ENCODE measurements at regions not wholly inside any gene's neighbourhood (a gene's known extent, or its start where the extent isn't known, plus 50 kb on each side); places are given as distances from the start of the nearest gene placed in this dataset.
"Not testable (repeated sequence)": the region's sequence is repeated elsewhere in the genome, so short reads cannot be mapped to it uniquely, and the experiment has no call there.

DNA sequence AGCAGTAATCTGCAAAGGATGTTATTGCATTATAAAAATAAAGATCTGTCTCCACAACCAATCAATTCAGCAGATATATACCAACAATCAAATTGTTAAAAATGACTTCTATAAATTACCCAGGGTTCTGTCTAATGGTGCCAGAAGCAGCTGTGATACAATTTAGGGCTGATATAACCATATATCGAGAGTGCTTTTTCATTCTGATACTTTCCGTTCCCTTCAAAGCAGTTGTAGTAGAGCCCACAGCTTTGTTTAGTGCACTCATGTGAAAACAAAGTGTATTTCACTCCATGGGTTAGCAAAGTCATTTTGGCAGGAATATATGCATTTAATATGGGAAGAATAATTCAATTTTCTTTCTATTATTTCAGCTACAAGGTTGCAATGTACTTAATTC lies 83.1 kb upstream of the CHCHD3 start:
- Mint-ChIP-seq H3K4me1 (ENCODE audit: low read depth, unreplicated experiment) (peaks cover 4% of the 10 kb centered on the region), H3K27ac (ENCODE audit: unreplicated experiment) (no peak overlapping the region), H3K9me3 (ENCODE audit: unreplicated experiment) (peaks cover 2% of the 10 kb centered on the region), H3K27me3 (ENCODE audit: low read depth, unreplicated experiment) (no peaks in the 10 kb centered on the region), H3K4me3 (ENCODE audit: unreplicated experiment) (no peak overlapping the region), H3K36me3 (ENCODE audit: low read depth, unreplicated experiment) (no peaks in the 10 kb centered on the region)
- H3K9ac ChIP-seq (ENCODE audit: low read length) = no peak overlapping the region
- no peak overlapping the region for H2AFZ ChIP-seq (ENCODE audit: low read depth, low read length)
- peaks cover 3% of the 10 kb centered on the region for H3K27me3 ChIP-seq (ENCODE audit: insufficient read depth, low read length)
- H4K20me1 ChIP-seq (ENCODE audit: insufficient read depth, low read length) = no peaks in the 10 kb centered on the region
- no peaks in the 10 kb centered on the region for H3K4me1 ChIP-seq (ENCODE audit: insufficient read depth, low read length)
- DNase-seq (ENCODE audit: low read depth) = no peak
- H3K4me2 ChIP-seq (ENCODE audit: low read length) = no peak overlapping the region
- TF ChIP-seq, protein P1, sequence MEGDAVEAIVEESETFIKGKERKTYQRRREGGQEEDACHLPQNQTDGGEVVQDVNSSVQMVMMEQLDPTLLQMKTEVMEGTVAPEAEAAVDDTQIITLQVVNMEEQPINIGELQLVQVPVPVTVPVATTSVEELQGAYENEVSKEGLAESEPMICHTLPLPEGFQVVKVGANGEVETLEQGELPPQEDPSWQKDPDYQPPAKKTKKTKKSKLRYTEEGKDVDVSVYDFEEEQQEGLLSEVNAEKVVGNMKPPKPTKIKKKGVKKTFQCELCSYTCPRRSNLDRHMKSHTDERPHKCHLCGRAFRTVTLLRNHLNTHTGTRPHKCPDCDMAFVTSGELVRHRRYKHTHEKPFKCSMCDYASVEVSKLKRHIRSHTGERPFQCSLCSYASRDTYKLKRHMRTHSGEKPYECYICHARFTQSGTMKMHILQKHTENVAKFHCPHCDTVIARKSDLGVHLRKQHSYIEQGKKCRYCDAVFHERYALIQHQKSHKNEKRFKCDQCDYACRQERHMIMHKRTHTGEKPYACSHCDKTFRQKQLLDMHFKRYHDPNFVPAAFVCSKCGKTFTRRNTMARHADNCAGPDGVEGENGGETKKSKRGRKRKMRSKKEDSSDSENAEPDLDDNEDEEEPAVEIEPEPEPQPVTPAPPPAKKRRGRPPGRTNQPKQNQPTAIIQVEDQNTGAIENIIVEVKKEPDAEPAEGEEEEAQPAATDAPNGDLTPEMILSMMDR (IDR thresholded peaks at IDR 0.05; ENCODE audit: insufficient read depth, low read depth, low read length) = no peak
- TF ChIP-seq EZH2 (IDR thresholded peaks at IDR 0.05; ENCODE audit: insufficient read depth, low read length) = no peak
- no peak overlapping the region for H3K27ac ChIP-seq (ENCODE audit: low read depth, low read length)
- no peak for FAIRE-seq
- no peaks in the 10 kb centered on the region for H3K79me2 ChIP-seq (ENCODE audit: insufficient read depth, low read length)
- H3K9me3 ChIP-seq (ENCODE audit: insufficient read depth, low read depth, low read length) = no peaks in the 10 kb centered on the region
- H3K36me3 ChIP-seq (ENCODE audit: insufficient read depth, low read length) = no peaks in the 10 kb centered on the region
- H3K4me3 ChIP-seq (ENCODE audit: insufficient read depth, low read depth, low read length) = no peak overlapping the region

DNA sequence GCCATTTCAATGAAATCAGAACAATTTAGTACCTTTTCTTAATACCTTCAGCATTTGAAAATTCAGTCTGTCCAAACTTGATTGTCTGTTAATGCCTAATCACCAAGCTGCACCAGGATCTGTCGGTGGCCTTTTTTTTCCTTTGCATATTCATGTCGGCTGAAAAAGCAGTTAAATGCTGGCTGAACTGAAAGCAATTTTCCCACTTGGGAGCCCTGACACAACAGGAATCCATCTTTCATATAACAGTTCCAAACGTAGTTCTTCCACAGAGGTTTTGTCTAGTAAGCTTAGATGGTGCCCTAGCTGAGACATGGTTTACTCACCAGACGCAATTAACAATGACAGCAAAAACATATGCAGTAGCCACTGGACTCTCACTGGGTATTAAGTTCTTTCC lies 83.6 kb upstream of the CHCHD3 start:
- TF ChIP-seq, protein P1 (IDR thresholded peaks at IDR 0.05; ENCODE audit: insufficient read depth, low read depth, low read length) = no peak
- no peak for TF ChIP-seq EZH2 (IDR thresholded peaks at IDR 0.05; ENCODE audit: insufficient read depth, low read length)
- no peaks in the 10 kb centered on the region for H3K27me3 Mint-ChIP-seq (ENCODE audit: low read depth, unreplicated experiment)
- Histone ChIP-seq H3K9ac (ENCODE audit: low read length) (no peak overlapping the region), H3K9me3 (ENCODE audit: insufficient read depth, low read depth, low read length) (no peaks in the 10 kb centered on the region), H3K36me3 (ENCODE audit: insufficient read depth, low read length) (no peaks in the 10 kb centered on the region), H3K4me2 (ENCODE audit: low read length) (no peak overlapping the region), H3K4me3 (ENCODE audit: insufficient read depth, low read depth, low read length) (no peak overlapping the region), H2AFZ (ENCODE audit: low read depth, low read length) (no peak overlapping the region), H3K4me1 (ENCODE audit: insufficient read depth, low read length) (no peaks in the 10 kb centered on the region), H3K27me3 (ENCODE audit: insufficient read depth, low read length) (peaks cover 3% of the 10 kb centered on the region), H4K20me1 (ENCODE audit: insufficient read depth, low read length) (no peaks in the 10 kb centered on the region), H3K27ac (ENCODE audit: low read depth, low read length) (no peak overlapping the region), H3K79me2 (ENCODE audit: insufficient read depth, low read length) (no peaks in the 10 kb centered on the region)
- no peak overlapping the region for H3K27ac Mint-ChIP-seq (ENCODE audit: unreplicated experiment)
- DNase-seq (ENCODE audit: low read depth) = no peak
- no peaks in the 10 kb centered on the region for H3K36me3 Mint-ChIP-seq (ENCODE audit: low read depth, unreplicated experiment)
- peaks cover 2% of the 10 kb centered on the region for H3K9me3 Mint-ChIP-seq (ENCODE audit: unreplicated experiment)
- H3K4me3 Mint-ChIP-seq (ENCODE audit: unreplicated experiment) = no peak overlapping the region
- no peak for FAIRE-seq
- peaks cover 4% of the 10 kb centered on the region for H3K4me1 Mint-ChIP-seq (ENCODE audit: low read depth, unreplicated experiment)

DNA sequence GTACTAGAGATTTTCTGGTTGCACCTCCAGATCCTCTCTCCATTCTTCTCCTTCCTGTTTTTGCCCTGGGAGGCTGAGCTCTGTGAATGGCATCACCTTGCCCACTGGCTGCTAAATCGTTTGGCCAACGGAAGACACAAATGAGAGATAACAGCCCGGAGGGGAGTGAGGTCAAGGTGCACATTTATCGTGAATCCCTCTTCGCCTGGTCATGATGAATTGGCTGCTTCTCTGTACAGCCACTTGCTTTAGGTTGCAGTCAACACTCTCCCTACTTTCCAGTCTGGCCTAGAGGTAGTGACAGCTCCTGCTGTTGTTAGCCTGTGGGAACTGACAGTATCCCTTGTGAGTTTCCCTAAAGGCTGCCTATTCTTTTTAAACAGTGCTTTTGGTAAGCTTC lies 85.4 kb upstream of the CHCHD3 start:
- no peaks in the 10 kb centered on the region for H3K79me2 ChIP-seq (ENCODE audit: insufficient read depth, low read length)
- no peak overlapping the region for H2AFZ ChIP-seq (ENCODE audit: low read depth, low read length)
- no peak for FAIRE-seq
- H3K9me3 Mint-ChIP-seq (ENCODE audit: unreplicated experiment) = peaks cover 2% of the 10 kb centered on the region
- no peaks in the 10 kb centered on the region for H3K36me3 ChIP-seq (ENCODE audit: insufficient read depth, low read length)
- no peaks in the 10 kb centered on the region for H3K9me3 ChIP-seq (ENCODE audit: insufficient read depth, low read depth, low read length)
- H4K20me1 ChIP-seq (ENCODE audit: insufficient read depth, low read length) = no peaks in the 10 kb centered on the region
- no peak overlapping the region for H3K27ac ChIP-seq (ENCODE audit: low read depth, low read length)
- no peak for DNase-seq (ENCODE audit: low read depth)
- H3K27me3 ChIP-seq (ENCODE audit: insufficient read depth, low read length) = peaks cover 6% of the 10 kb centered on the region
- no peak overlapping the region for H3K9ac ChIP-seq (ENCODE audit: low read length)
- no peak overlapping the region for H3K27ac Mint-ChIP-seq (ENCODE audit: unreplicated experiment)
- H3K36me3 Mint-ChIP-seq (ENCODE audit: low read depth, unreplicated experiment) = no peaks in the 10 kb centered on the region
- TF ChIP-seq EZH2 (IDR thresholded peaks at IDR 0.05; ENCODE audit: insufficient read depth, low read length) = no peak
- TF ChIP-seq, protein P1 (IDR thresholded peaks at IDR 0.05; ENCODE audit: insufficient read depth, low read depth, low read length) = no peak
- no peaks in the 10 kb centered on the region for H3K27me3 Mint-ChIP-seq (ENCODE audit: low read depth, unreplicated experiment)
- no peak overlapping the region for H3K4me3 Mint-ChIP-seq (ENCODE audit: unreplicated experiment)
- H3K4me1 Mint-ChIP-seq (ENCODE audit: low read depth, unreplicated experiment) = peaks cover 4% of the 10 kb centered on the region
- H3K4me3 ChIP-seq (ENCODE audit: insufficient read depth, low read depth, low read length) = no peak overlapping the region
- H3K4me1 ChIP-seq (ENCODE audit: insufficient read depth, low read length) = no peaks in the 10 kb centered on the region
- H3K4me2 ChIP-seq (ENCODE audit: low read length) = no peak overlapping the region

DNA sequence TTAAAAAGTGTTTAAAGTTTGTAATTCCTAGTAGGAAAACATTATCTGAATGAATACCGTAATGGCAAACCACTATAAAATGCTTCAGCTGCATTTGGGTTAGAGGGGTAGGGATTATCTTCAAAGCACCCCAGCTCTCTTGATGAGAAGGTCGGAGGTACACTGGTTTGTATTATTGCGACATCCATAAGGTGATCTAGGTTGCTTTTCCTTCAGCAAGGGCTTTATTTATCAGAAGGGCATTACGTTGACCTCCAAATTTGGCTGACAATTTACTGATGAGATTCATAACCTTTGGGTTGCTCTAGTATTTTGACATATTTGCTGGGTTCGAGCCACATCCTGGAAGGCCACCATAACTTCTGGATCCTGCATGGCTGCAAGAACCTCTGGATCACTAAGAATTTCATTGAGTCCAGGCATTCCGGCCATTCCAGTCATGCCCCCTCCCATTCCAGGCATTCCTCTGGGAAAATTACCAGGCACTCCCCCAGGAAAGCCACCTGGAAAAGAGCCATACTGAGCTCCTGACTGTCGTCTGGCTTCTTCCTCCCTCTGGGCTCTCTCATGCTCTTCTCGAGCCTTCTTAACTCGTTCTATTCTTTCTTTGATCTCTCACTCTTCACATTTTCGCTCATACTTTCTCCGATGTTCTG lies 83.6 kb upstream of the EXOC4 start:
- not testable (repeated sequence) for H3K9me3 Mint-ChIP-seq (ENCODE audit: unreplicated experiment); H3K4me1 ChIP-seq (ENCODE audit: insufficient read depth, low read length); H3K9me3 ChIP-seq (ENCODE audit: insufficient read depth, low read depth, low read length); H2AFZ ChIP-seq (ENCODE audit: low read depth, low read length); H3K36me3 ChIP-seq (ENCODE audit: insufficient read depth, low read length); H3K9ac ChIP-seq (ENCODE audit: low read length); DNase-seq (ENCODE audit: low read depth); H3K27ac ChIP-seq (ENCODE audit: low read depth, low read length); FAIRE-seq; H3K27ac Mint-ChIP-seq (ENCODE audit: unreplicated experiment); H3K36me3 Mint-ChIP-seq (ENCODE audit: low read depth, unreplicated experiment); H3K4me2 ChIP-seq (ENCODE audit: low read length); H4K20me1 ChIP-seq (ENCODE audit: insufficient read depth, low read length); H3K4me3 Mint-ChIP-seq (ENCODE audit: unreplicated experiment); H3K27me3 Mint-ChIP-seq (ENCODE audit: low read depth, unreplicated experiment); H3K4me3 ChIP-seq (ENCODE audit: insufficient read depth, low read depth, low read length); H3K79me2 ChIP-seq (ENCODE audit: insufficient read depth, low read length); H3K4me1 Mint-ChIP-seq (ENCODE audit: low read depth, unreplicated experiment); H3K27me3 ChIP-seq (ENCODE audit: insufficient read depth, low read length)

All from astrocyte (in vitro differentiated cells and primary cell).